ENCODE measurements at regions not wholly inside any gene's neighbourhood (a gene's known extent, or its start where the extent isn't known, plus 50 kb on each side); places are given as distances from the start of the nearest gene placed in this dataset.
A peak's percentile ranks its signal among the peaks of the same experiment; 100 is the strongest.
"Not testable (repeated sequence)": the region's sequence is repeated elsewhere in the genome, so short reads cannot be mapped to it uniquely, and the experiment has no call there.

DNA sequence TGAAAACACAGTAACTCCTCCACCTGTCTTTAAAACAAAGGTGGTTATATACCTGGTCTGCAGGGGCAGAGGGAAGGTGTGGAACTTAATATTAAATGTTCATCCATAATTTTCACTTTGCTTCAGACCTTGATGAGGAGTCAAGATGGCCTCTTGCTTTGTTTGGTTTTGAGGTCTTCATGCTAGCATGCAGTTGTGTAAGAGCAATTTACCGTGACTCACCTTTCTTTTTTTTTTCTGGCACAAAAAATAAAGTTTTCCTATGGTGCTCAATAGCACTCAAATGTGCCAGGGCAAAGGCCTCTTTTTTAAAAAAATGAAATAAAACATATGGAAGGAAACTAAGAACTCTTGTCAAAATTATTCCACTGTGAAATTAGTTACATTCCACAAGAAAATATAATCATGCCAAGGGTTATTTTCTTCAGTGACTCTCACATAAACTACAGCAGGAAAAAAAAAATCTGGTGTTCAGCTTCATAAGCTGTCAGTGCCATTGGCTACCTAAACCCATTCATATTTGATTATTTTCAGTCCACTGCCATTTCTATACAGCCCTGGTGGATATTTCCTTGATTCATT, 128.2 kb downstream of the SLC7A11 start:
- DNase-seq = no peak

DNA sequence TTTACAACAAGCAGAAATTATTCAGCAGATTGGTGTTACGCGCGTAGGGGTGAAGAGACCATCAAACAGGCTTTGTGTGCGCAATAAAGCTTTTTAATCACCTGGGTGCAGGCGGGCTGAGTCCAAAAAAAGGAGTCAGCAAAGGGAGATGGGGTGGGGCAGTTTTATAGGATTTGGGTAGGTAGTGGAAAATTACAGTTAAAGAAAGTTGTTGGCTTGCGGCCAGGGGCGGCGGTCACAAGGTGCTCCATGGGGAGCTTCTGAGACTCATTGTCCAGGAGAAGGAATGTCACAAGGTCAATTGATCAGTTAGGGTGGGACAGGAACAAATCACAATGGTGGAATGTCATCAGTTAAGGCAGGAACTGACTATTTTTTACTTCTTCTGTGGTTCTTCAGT, 129.3 kb downstream of the SLC7A11 start:
- not testable (repeated sequence) for DNase-seq

DNA sequence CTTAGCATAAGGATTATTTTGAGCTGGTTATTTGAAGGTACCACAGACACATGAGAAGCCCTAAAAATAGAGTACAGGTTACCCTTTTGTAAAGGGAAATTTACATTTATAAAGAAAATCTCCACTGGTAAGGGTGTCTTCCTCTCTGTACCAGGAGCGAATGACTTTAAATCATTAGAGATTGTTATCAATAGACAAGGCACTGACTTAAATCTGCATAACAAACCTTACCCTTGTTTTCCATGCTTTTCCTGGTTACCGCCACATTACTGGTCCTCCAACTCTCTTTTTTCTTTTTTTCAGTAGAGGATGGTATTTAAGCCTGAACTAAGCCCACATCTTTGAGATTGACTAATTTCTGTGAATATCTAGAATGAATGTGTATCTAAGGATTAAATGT, 129.8 kb downstream of the SLC7A11 start:
- no peak for DNase-seq

DNA sequence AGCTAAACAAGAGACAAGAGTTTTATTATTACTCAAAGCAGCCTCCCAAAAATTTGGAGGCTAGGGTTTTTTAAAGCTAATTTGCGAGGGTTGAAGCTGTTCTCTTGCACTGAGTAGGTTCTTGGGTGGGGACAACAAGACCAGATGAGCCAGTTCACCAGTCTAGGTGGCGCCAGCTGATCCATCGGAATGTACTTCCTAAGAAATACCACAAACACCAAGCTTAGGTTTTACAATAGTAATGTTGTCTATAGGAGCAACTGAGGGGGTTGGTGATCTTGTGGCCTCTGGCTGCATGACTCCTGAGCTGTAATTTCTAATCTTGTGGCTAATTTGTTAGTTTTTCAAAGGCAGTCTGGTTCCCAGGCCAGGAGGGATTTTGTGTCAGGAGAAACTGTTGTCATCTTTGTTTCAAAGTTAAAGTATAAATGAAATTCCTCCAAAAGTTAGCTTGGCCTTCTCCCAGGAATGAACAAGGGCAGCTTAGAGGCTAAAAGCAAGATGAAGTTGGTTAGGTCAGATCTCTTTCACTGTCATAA, 130.6 kb downstream of the SLC7A11 start:
- DNase-seq = no peak

DNA sequence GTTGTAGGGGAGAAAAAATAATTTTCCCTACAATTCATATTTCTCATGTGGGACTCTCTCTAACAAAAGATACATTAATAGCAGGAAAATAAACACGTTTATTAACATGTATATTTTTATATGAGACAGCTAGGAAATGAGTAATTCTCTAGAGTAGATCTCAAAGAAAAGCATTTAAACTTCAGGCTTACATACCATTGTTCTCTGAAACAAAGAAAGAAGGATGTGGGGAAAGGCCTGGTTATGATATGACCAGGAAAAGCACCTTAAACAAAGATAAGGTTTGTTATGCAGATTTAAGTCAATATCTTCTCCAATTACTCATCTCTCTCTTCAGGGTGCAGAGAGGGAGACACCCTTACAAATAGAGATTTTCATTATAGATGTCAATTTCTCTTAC, 131.3 kb downstream of the SLC7A11 start:
- DNase-seq = no peak

DNA sequence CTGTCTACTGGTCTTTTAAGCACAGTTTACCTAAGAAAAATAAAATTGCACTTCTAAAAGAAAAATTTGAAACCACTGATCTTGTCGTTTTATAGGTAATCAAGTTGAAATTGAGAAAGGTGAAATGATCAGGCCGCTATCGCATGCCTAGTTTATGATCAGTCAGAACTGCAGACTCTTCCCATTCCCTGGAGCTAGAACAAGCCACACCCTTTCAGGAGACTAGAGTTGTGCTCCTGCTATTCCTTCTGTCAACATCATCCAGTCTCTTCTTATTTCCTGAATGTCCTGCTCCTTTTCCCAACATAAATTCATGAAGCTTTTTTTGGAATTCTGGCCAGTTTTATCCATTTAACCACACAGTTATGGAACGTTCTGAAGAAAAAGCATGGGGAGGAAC, 135.1 kb downstream of the SLC7A11 start:
- DNase-seq = no peak

DNA sequence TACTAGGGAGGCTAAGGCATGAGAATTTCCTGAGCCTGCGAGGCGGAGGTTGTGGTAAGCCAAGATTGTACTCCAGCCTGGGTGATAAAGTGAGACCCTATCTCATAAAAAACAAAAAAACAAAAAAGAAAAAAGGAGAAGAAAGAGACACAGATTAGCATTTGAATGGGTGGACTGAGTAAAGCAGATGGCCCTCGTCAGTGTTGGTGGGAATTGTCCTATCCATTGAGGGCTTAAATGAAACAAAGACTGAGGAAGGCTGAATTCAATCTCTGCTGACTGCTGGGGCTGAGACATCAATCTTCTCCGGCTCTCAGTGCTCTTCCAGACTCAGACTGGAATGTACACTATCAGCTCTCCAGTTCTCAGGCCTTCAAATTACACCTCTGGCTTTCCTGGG, 136.8 kb downstream of the SLC7A11 start:
- DNase-seq = no peak

DNA sequence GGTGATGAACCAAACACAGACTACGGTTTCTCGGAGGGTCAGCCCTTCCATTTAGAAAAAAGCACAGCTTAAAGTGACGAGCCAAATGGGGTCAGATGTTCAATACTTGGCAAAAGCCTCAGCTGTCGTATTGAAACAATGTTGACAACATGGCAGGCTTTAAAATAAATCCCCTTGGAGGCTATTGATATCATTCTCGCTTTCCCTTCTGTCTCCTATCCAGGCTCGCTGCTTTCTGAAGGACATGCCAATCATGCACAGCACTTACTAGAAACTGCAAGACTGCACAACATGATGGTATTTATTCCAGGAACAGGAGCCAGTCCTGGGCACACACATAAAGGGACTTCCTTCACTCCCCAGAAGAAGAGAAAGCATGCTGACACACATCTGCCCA, 137.9 kb downstream of the SLC7A11 start:
- no peak for DNase-seq

DNA sequence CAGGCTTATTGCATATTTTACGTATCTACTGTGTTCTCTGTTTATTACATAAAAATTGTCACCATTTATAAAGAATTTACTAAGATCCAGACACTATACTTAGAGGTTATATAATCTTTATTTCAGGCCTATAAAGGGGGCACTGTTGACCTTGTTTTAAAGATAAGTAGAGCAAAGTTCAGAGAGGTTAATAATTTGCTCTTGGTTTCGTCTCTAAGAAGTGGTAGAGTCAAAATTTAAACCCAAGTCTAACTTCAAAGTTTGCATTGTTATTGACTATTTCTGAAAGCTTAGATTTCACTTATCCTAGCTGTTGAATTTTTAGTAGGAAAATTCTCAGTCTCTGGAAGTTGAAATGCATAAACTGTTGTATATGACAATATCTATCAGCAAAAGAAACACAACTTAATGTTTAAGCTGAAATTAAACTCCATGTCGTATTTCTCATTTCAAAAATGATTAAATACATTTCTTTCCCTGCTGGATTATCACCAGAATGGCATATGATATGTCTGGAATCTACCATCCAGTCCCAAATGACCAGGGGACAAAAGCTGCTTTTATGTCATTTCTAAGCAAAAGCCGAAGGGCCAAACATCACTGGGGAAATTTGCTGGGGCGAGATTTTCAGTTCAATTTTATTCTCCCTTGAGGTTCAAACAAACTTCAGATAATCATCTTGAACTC, 138.4 kb downstream of the SLC7A11 start:
- no peak for DNase-seq

DNA sequence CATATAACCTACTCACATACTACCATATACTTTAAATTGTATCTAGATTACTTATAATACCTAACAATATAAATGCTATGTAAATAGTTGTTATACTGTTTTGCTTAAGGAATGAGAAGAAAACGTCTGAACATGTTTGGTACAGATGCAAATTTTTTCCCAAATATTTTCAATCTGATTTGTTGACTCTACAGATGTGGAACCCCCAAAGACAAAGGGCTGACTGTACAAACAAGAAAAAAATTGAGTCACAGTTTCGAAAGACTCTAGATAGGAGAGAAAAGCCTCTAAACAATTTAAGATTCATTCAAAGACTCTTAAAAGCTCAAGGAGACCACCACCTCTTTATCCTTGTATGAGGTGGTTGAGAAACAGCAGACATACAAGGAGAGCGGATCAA, 142.8 kb downstream of the SLC7A11 start:
- DNase-seq = no peak

DNA sequence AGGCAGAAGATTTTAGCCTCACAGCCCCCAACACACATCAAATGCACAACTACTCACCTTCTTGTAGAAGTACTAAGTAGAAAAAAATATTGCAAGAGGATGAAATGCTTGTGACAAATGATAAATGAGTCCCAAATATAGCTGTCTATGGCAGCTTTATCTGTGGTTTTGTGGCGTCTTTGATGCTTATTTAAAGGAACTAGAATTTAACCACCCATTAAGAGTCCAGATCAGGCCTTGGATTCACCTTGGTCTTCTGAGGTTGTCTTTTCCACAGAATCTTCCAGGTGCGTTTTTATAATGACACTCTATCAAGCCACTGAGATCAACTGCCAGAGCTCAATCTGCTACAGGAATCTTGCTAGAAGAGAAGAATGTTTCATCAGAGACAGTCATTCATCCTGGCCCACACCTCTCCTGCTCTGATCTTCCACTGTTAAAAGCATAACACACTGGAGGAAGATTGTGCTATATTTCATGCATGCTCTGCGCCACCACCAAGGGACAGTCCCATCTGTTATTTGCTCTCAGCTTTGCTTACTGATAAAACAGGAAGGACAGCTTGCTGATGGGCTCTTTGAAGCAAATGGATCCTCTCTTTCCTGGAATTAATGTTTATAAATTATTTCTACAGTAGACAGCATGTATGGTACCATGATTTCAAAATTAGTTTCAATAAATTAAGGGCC, 144.1 kb downstream of the SLC7A11 start:
- DNase-seq = no peak

DNA sequence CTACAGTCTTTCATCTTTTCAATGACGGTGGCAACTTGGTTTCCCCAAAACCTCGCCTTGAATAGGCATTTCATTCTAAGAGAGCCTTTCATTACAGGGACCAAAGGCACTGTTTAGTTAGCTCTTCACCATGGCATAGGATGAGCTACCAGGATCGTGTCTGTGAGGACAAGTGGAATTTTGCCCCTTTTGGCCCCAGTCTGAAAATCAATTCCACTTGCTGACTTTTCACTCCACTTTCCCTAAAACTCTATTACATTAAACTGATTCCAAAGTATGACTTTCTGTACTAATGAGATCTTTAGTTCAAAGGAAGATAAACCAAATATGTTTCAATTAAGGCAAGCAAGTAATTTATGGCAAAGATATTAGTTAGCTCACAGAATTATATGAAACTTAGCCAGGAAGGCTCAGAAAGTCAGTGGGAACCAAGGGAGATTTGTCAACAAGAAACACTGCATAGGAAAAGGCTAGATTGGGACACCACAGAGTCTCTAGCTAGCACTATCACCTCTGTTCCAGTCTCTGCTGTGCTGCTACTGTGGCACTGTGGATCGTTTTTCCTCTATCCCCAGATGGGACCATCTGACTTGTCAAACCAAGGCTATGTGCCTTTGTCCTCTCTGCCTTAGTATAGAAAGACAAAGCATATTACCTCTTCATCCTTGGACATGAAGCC, 145.6 kb downstream of the SLC7A11 start:
- no peak for DNase-seq

DNA sequence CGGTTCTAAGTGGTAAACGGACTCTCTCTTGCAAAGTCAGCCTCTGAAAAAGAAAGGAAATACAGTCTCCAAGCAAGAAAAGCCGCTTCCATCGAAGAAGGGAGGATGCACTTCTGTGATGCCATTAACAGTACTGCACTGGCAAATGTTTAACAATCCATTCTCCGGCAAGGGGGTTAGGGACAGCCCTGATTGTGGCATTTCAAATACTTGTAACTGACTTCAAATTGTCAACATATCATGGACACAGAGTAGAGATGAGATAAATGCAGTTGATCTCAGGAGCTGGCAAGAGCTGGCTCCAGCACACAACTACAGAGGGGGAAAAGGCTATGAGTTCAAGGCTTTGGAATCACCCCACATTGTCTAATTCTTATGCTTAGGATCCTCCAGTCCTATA, 146.8 kb downstream of the SLC7A11 start:
- DNase-seq = no peak

DNA sequence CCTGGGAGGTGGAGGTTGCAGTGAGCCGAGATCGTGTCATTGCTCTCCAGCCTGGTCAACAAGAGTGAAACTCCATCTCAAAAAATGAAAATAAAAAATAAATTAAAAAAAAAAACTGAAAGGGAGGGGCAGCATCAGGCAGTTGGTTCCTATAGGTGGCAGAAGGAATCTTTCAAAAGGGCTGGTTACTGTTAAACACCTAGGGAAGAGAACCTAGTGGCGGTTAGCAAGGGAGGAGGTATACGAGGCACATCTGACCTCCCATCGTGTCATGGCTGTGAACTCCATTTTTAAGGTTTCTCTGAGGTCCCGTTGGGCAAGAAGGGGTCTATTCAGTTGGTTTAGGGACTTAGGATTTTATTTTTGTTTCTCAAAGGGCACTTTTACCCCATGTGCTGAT, 150.1 kb downstream of the SLC7A11 start:
- no peak for DNase-seq

DNA sequence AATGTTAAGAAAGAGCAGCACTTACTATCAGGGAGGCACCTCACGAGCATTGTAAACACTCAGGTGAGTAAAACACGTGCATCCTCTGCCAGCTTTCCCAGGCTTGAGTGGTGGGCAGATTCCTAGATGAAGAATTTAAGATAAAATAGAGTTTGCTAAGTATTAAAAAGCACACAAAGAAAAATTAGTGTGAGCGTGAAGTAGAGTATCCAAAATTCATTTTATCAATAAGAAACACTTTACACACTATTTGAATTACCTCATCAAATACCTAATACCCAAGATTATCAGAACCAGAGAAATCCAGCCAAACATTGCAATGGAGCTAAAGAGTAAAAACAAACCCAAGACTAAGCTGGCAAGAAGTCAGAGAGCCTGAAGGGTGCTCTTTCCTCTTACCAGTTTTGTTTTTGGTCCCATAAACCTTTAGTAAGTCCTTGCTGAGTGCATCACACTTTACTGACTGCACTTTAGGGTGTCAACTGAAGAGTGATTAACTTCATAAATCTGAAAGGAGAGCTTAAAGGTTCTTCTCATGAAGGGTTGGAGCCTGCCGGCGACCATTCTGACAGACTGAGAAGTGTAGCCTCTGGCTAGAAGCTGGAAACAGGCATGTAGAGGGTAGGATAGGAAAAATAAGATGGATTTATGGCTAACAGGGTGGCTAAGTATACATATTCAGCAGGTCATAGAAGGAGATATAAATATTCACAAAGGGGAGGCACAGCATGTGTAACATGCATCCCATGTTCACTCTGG, 151.1 kb downstream of the SLC7A11 start:
- DNase-seq = peak; percentile 37 to 50

DNA sequence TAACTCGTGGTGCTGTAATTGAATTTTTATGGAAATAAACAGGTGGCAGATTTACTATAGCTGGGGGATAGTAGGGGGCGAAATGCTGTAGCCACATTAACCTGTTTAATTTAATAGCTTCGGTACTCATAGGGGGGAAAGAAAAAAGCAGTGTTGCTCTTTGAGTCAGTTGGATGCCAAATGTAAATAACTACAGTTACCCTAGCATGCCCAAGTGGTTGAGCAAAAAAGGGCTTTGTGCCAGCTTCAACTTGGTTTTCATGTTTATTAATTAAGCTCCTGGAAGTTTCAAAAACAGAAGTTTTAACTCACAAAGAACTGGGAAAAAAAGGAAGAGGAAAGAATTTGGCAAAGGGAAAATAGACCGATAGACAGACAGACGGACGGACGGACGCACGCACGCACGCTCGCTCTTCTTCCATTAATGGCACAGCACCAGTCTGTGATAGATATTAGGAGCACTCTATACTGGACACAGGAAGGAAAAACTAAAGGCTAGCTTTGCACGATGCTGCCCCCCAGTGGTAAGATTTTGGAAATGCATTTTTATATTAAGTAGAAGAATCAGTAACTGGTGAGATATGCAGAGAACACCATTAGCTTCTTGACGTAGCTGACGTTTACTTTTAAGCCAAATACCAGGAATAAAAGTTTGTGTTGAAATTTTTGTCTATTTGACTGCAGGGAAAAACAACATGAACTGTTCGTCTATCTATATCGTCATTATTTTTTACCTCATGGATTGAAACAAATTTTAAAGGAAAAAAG, 151.8 kb downstream of the SLC7A11 start:
- DNase-seq = peak; percentile 3 to 62

DNA sequence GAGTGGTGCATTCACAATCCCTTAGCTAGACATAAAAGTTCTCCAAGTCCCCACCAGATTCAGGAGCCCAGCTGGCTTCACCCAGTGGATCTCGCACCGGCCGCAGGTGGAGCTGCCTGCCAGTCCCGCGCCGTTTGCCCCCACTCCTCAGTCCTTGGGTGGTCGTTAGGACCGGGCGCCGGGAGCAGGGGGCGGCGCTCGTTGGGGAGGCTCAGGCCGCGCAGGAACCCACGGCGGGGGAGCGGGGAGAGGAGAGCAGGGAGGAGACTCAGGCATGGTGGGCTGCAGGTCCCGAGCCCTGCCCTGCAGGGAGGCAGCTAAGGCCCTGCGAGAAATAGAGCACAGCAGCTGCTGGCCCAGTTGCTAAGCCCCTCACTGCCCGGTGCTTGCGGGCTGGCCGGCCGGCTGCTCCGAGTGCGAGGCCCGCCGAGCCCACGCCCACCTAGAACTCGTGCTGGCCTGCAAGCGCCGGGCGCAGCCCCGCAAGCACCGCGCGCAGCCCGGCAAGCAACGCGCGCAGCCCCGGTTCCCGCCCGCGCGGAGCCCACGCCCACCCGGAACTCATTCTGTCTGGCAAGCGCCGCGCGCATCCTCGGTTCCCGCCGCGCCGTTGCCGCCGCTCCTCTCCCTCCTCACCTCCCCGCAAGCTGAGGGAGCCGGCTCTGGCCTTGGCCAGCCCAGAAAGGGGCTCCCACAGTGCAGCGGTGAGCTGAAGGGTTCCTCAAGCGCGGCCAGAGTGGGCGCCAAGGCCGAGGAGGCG, 153.5 kb downstream of the SLC7A11 start:
- DNase-seq = no peak

DNA sequence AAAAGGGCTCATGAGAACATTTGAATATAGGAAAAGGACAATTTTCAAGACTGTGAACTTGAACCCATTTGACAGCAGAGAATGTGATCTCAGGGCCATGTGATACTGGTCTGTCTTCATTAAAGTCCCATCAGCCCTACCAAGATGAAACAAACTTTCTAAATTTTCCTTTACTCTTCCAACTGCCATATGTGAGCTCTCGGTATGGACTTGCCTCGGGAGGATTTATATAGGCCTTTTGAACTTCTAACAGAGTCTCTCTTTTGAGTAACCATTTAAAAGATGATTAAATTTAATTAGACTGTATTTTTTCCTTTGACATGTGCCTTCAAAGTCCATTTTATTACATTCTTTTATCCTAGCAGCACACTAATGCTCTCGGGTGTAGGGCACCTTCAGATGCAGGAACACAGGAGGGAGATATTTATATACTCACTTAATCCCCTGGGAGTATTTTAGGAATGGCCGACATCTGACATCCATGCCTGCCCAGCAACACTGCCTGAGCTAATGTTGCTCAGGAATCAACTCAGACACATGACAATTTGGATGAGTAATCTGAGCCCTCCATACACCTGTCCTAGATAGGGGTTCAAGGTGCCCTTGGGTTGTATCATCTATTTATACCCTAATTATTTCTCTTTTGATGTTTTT, 155.0 kb downstream of the SLC7A11 start:
- DNase-seq = no peak

DNA sequence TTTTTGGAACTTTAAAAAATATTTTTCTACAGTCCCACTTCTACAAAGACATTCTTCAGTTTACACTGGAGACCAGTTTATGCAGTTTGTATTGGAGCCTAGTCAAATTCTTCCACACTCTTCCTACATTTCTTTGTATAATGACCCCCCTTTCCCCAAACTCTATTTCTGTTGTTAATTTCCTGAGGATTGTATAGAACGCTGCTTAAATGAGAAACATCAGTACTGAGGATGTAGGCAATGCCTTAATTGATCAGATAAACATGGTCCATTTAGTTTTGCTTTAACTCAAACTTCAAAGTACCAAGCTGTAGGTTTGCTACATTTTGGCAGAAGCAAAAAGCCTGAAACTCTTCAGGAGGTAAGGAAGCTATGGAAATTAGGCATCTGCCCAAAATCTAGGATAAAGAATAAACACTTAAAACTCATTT, 155.5 kb downstream of the SLC7A11 start:
- no peak for DNase-seq

DNA sequence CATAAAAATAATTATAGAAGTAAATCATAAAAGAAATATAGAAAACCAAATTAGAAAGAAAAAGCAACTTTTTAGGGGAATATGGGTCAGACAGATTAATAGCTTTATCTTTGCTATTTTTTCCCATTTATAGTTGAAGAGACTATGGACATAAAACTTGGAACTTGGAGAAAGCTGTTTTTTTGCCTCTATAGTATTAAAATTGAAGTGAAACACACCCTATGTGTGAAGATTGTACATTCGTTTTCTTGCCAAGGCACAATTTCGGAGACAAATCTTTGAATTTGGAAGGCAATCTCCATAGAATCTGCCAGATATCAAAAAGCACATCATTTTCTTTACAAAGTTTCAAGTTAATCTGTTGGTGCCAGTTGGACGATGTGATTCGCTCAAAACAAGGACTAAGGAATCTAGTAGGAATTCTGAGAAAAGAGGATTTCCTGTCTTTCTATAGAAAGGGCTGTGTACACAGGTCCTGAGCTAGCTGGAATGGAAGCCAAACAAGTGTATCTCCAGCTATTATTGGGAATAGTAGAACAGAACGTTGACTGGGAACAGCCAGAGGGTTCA, 156.3 kb downstream of the SLC7A11 start:
- no peak for DNase-seq
